Aorta (tissue), 5 donors: ENCODE measurements at regions not wholly inside any gene's neighbourhood (a gene's known extent, or its start where the extent isn't known, plus 50 kb on each side); places are given as distances from the start of the nearest gene placed in this dataset.

ENCODE experiments used
- ATAC-seq: fragments of 200-7000 bp; cut with Tn5 transposase; one replicate; pipeline ENCODE4 v1.9.1; 2022; ENCODE audit warnings: moderate library complexity; ENCODE audit not compliant: low FRiP score
- DNase-seq, 2 donors: peaks; one replicate each; pipeline ENCODE4 v3.0.0-alpha.2; 2020
- H3K27ac ChIP-seq, 2 donors: one replicate each; pipeline ENCODE4 v1.5.1; 2013; ENCODE audit warnings: low read length in 2 of 2, mild to moderate bottlenecking in 2 of 2, moderate library complexity in 2 of 2, control low read depth in 1 of 2, inconsistent platforms in 1 of 2, low read depth in 1 of 2
- H3K27me3 ChIP-seq, 2 donors: one replicate each; pipeline ENCODE4 v1.6.1; 2013; ENCODE audit warnings: control low read depth in 1 of 2, low read length in 1 of 2, mild to moderate bottlenecking in 1 of 2, moderate library complexity in 1 of 2; ENCODE audit not compliant: insufficient read depth in 2 of 2, control insufficient read depth in 1 of 2
- H3K36me3 ChIP-seq, 2 donors: one replicate each; pipeline ENCODE4 v1.6.1; 2013; ENCODE audit warnings: control low read depth in 1 of 2, low read length in 1 of 2, mild to moderate bottlenecking in 1 of 2; ENCODE audit not compliant: insufficient read depth in 2 of 2, control insufficient read depth in 1 of 2
- H3K4me1 ChIP-seq, 2 donors: one replicate each; pipeline ENCODE4 v1.6.1; 2013; ENCODE audit warnings: low read length in 2 of 2, control low read depth in 1 of 2, mild to moderate bottlenecking in 1 of 2, moderate library complexity in 1 of 2; ENCODE audit not compliant: insufficient read depth in 2 of 2, control insufficient read depth in 1 of 2
- H3K4me3 ChIP-seq, 2 donors: one replicate each; pipeline ENCODE4 v1.5.1; 2013; ENCODE audit warnings: low read length in 2 of 2, control low read depth in 1 of 2, mild to moderate bottlenecking in 1 of 2
- H3K9me3 ChIP-seq: one replicate; pipeline ENCODE4 v1.6.1; 2013; ENCODE audit warnings: mild to moderate bottlenecking, low read length; ENCODE audit not compliant: control insufficient read depth
- WGBS, 2 donors: extraction: QIAGEN DNeasy Blood & Tissue Kit; methylation state at CpG; one replicate each; pipeline ENCODE4 v1.1.7; 2013; 5-methylcytosine and 5-hydroxymethylcytosine counted together
- intact Hi-C, 2 donors: fragments of 100-400 bp; cut with DNase I; formaldehyde crosslinking; loops; one replicate each; pipeline versions ENCODE4 v1.14.2 to v1.15.0; 2022
- donor health status: healthy with polysubstance abuse.
- donor health status: Bipolar disorder and iron deficiency.
- donor health status: DM: no; HTN: no; CAD: no.
- donor health status: DM: no; HTN: no; CAD: no.
- donor health status: DM: yes; HTN: yes; CAD: no.

GRCh38 chr16:52073024-52073423 lies 473.9 kb downstream of the TOX3 start:
- Histone ChIP-seq H3K4me1 (no peaks in the 10 kb centered on the region), H3K27me3 (no peaks in the 10 kb centered on the region), H3K36me3 (no peaks in the 10 kb centered on the region), H3K27ac (no peak overlapping the region), H3K4me3 (no peak overlapping the region), H3K9me3 (no peaks in the 10 kb centered on the region)
- WGBS, 2 donors: 67 to 74% methylated on average over 3 of the region's 3 CpGs
- DNase-seq: no peak
- ATAC-seq: no peak
- intact Hi-C loops: no loop called here

- intact Hi-C loops: no loop called here
- Histone ChIP-seq H3K4me3 (no peak overlapping the region), H3K27ac (no peak overlapping the region), H3K9me3 (no peaks in the 10 kb centered on the region), H3K4me1 (no peaks in the 10 kb centered on the region), H3K36me3 (no peaks in the 10 kb centered on the region), H3K27me3 (no peaks in the 10 kb centered on the region)
- DNase-seq (no peak), ATAC-seq (no peak)
- 67% methylated on average over 4 of the region's 4 CpGs for WGBS, 2 donors
These were observed 475.8 kb downstream of the TOX3 start for GRCh38 chr16:52071101-52071500.

- Histone ChIP-seq H3K4me3 (no peak overlapping the region), H3K27me3 (no peaks in the 10 kb centered on the region), H3K4me1 (no peaks in the 10 kb centered on the region), H3K27ac (no peak overlapping the region), H3K36me3 (no peaks in the 10 kb centered on the region), H3K9me3 (no peaks in the 10 kb centered on the region)
- DNase-seq (no peak), ATAC-seq (no peak)
- intact Hi-C loops: no loop called here
- 79 to 89% methylated on average over 2 of the region's 2 CpGs for WGBS, 2 donors
These were observed 476.4 kb downstream of the TOX3 start for GRCh38 chr16:52070341-52071057.

- intact Hi-C loops: no loop called here
- H3K36me3 ChIP-seq: no peaks in the 10 kb centered on the region
These were observed 477.1 kb downstream of the TOX3 start for GRCh38 chr16:52069866-52070265.

GRCh38 chr16:52068447-52069074 lies 478.4 kb downstream of the TOX3 start:
- ATAC-seq (no peak), DNase-seq (no peak)
- Histone ChIP-seq H3K27me3 (no peaks in the 10 kb centered on the region), H3K27ac (no peak overlapping the region), H3K4me3 (no peak overlapping the region), H3K4me1 (no peaks in the 10 kb centered on the region), H3K9me3 (no peaks in the 10 kb centered on the region), H3K36me3 (no peaks in the 10 kb centered on the region)
- 16 to 18% methylated on average over 8 of the region's 8 CpGs for WGBS, 2 donors
- intact Hi-C loops: no loop called here

More at GRCh38 chr16:52069866-52070265, 477.1 kb downstream of the TOX3 start:
- WGBS, 2 donors: 17% methylated on average over 3 of the region's 3 CpGs
- Histone ChIP-seq H3K27ac (no peak overlapping the region), H3K9me3 (no peaks in the 10 kb centered on the region), H3K27me3 (no peaks in the 10 kb centered on the region), H3K4me3 (no peak overlapping the region), H3K4me1 (no peaks in the 10 kb centered on the region)
- no peak for ATAC-seq
- DNase-seq: no peak

GRCh38 chr16:52066962-52067361 lies 480.0 kb downstream of the TOX3 start:
- intact Hi-C loops: no loop called here
- Histone ChIP-seq H3K9me3 (no peaks in the 10 kb centered on the region), H3K27ac (no peak overlapping the region), H3K4me3 (no peak overlapping the region), H3K27me3 (no peaks in the 10 kb centered on the region), H3K4me1 (no peaks in the 10 kb centered on the region), H3K36me3 (no peaks in the 10 kb centered on the region)
- DNase-seq (no peak), ATAC-seq (no peak)
- WGBS, 2 donors: 33 to 37% methylated on average over 2 of the region's 2 CpGs

GRCh38 chr16:52056259-52056658 lies 490.7 kb downstream of the TOX3 start:
- Histone ChIP-seq H3K4me1 (no peaks in the 10 kb centered on the region), H3K9me3 (no peaks in the 10 kb centered on the region), H3K4me3 (no peak overlapping the region), H3K36me3 (no peaks in the 10 kb centered on the region), H3K27ac (no peak overlapping the region), H3K27me3 (no peaks in the 10 kb centered on the region)
- intact Hi-C loops: no loop called here
- ATAC-seq (no peak), DNase-seq (no peak)
- 74 to 79% methylated on average over 1 of the region's 1 CpG for WGBS, 2 donors

- no peak for ATAC-seq
- Histone ChIP-seq H3K9me3 (no peaks in the 10 kb centered on the region), H3K27me3 (no peaks in the 10 kb centered on the region), H3K4me1 (no peaks in the 10 kb centered on the region), H3K36me3 (no peaks in the 10 kb centered on the region), H3K4me3 (no peak overlapping the region), H3K27ac (no peak overlapping the region)
- WGBS, 2 donors: 55 to 57% methylated on average over 2 of the region's 2 CpGs
- no peak for DNase-seq
- intact Hi-C loops: no loop called here
These were observed 491.6 kb downstream of the TOX3 start for GRCh38 chr16:52055381-52055780.

GRCh38 chr16:52054326-52054725 lies 492.6 kb downstream of the TOX3 start:
- H3K9me3 ChIP-seq: no peaks in the 10 kb centered on the region
- no peak overlapping the region for H3K4me3 ChIP-seq
- no peaks in the 10 kb centered on the region for H3K27me3 ChIP-seq
- WGBS, 2 donors: 84 to 87% methylated on average over 1 of the region's 1 CpG
- ATAC-seq: no peak
- DNase-seq: no peak
- H3K4me1 ChIP-seq: no peaks in the 10 kb centered on the region
- intact Hi-C loops: no loop called here
- no peak overlapping the region for H3K27ac ChIP-seq
- H3K36me3 ChIP-seq: no peaks in the 10 kb centered on the region
